ENCODE measurements at regions not wholly inside any gene's neighbourhood (a gene's known extent, or its start where the extent isn't known, plus 50 kb on each side); places are given as distances from the start of the nearest gene placed in this dataset.
"Not testable (repeated sequence)": the region's sequence is repeated elsewhere in the genome, so short reads cannot be mapped to it uniquely, and the experiment has no call there.

- Histone ChIP-seq H3K9me3 (peaks cover 0 to 23% (median 0%) of the 10 kb centered on the region in 3 donors), H3K27me3 (no peaks in the 10 kb centered on the region), H3K4me3 (no peak overlapping the region), H3K36me3 (no peaks in the 10 kb centered on the region), H3K4me1 (no peaks in the 10 kb centered on the region), H3K27ac (no peak overlapping the region)
- 68 to 80% methylated on average over 8 to 9 of the region's 9 CpGs for WGBS, 2 donors
- TF ChIP-seq POLR2A (IDR thresholded peaks at IDR 0.05) = no peak
- TF ChIP-seq CTCF (IDR thresholded peaks at IDR 0.05) = no peak
- DNase-seq = no peak
- intact Hi-C loops (cut with DNase I) = no loop called here
Observed at GRCh38 chr15:22224241-22224671, 143.9 kb downstream of the OR4M2 start.

GRCh38 chr15:22224961-22225360, 144.6 kb downstream of the OR4M2 start:
- WGBS, 2 donors = 83 to 85% methylated on average over 4 to 7 of the region's 7 CpGs
- DNase-seq, H3K36me3 ChIP-seq: not testable (repeated sequence)

GRCh38 chr15:22226034-22226790, 145.9 kb downstream of the OR4M2 start:
- 61 to 83% methylated on average over 6 to 8 of the region's 12 CpGs for WGBS, 2 donors
- intact Hi-C loops (cut with DNase I) = no loop called here
- no peaks in the 10 kb centered on the region for H3K4me1 ChIP-seq
- H3K27ac ChIP-seq = no peak overlapping the region
- no peaks in the 10 kb centered on the region for H3K36me3 ChIP-seq
- peaks cover 0 to 23% (median 0%) of the 10 kb centered on the region in 3 donors for H3K9me3 ChIP-seq
- no peak for DNase-seq
- H3K27me3 ChIP-seq = no peaks in the 10 kb centered on the region
- H3K4me3 ChIP-seq = no peak overlapping the region
- TF ChIP-seq POLR2A (IDR thresholded peaks at IDR 0.05) (no peak), CTCF (IDR thresholded peaks at IDR 0.05) (no peak)

More at GRCh38 chr15:22224961-22225360, 144.6 kb downstream of the OR4M2 start:
- H3K27me3 ChIP-seq; H3K27ac ChIP-seq; H3K4me3 ChIP-seq; intact Hi-C loops (cut with DNase I); H3K4me1 ChIP-seq: not testable (repeated sequence)
- H3K9me3 ChIP-seq = peaks cover 0 to 23% (median 0%) of the 10 kb centered on the region in 3 donors

- intact Hi-C loops (cut with DNase I) = no loop called here
Observed at GRCh38 chr15:22227411-22228100, 147.2 kb downstream of the OR4M2 start.

GRCh38 chr15:22228101-22228762, 147.9 kb downstream of the OR4M2 start:
- no peak for DNase-seq
- Histone ChIP-seq H3K9me3 (peaks cover 0 to 22% (median 0%) of the 10 kb centered on the region in 3 donors), H3K27ac (no peak overlapping the region), H3K4me1 (no peaks in the 10 kb centered on the region), H3K36me3 (no peaks in the 10 kb centered on the region), H3K4me3 (no peak overlapping the region), H3K27me3 (no peaks in the 10 kb centered on the region)
- no peak for TF ChIP-seq CTCF (IDR thresholded peaks at IDR 0.05)
- no peak for TF ChIP-seq POLR2A (IDR thresholded peaks at IDR 0.05)
- WGBS, 2 donors = 57 to 73% methylated on average over 4 to 8 of the region's 9 CpGs
- intact Hi-C loops (cut with DNase I) = no loop called here

More at GRCh38 chr15:22227411-22228100, 147.2 kb downstream of the OR4M2 start:
- DNase-seq = no peak
- no peaks in the 10 kb centered on the region for H3K36me3 ChIP-seq
- H3K4me3 ChIP-seq = no peak overlapping the region
- no peak overlapping the region for H3K27ac ChIP-seq
- no peak for TF ChIP-seq CTCF (IDR thresholded peaks at IDR 0.05)
- no peak for TF ChIP-seq POLR2A (IDR thresholded peaks at IDR 0.05)
- H3K27me3 ChIP-seq = no peaks in the 10 kb centered on the region
- 78% methylated on average over 6 of the region's 7 CpGs; no CpG with 5 or more reads in 1 of the 2 donors for WGBS, 2 donors
- H3K4me1 ChIP-seq = no peaks in the 10 kb centered on the region
- H3K9me3 ChIP-seq = peaks cover 0 to 23% (median 0%) of the 10 kb centered on the region in 3 donors
